ENCODE measurements at regions not wholly inside any gene's neighbourhood (a gene's known extent, or its start where the extent isn't known, plus 50 kb on each side); places are given as distances from the start of the nearest gene placed in this dataset.

- Histone ChIP-seq H3K27ac (ENCODE audit: low read length) (no peak overlapping the region), H3K4me3 (ENCODE audit: low read length) (no peak overlapping the region), H3K36me3 (ENCODE audit: control insufficient read depth, insufficient read depth, low read length) (no peaks in the 10 kb centered on the region), H3K27me3 (ENCODE audit: control insufficient read depth, insufficient read depth, low read length) (no peaks in the 10 kb centered on the region), H3K4me1 (ENCODE audit: control insufficient read depth, insufficient read depth, low read length) (no peaks in the 10 kb centered on the region), H3K9me3 (replicated peaks; ENCODE audit: control insufficient read depth, low read depth, low read length) (no peaks in the 10 kb centered on the region)
- DNase-seq, result no peak
- WGBS (ENCODE audit: insufficient coverage), result no CpG with 5 or more reads among the region's 6 CpGs
Observed at GRCh38 chr7:113000316-113001020, 86.2 kb downstream of the GPR85 start.

- H3K27me3 ChIP-seq (ENCODE audit: control insufficient read depth, insufficient read depth, low read length), result no peaks in the 10 kb centered on the region
- no peaks in the 10 kb centered on the region for H3K9me3 ChIP-seq (replicated peaks; ENCODE audit: control insufficient read depth, low read depth, low read length)
- H3K27ac ChIP-seq (ENCODE audit: low read length), result no peak overlapping the region
- no peaks in the 10 kb centered on the region for H3K36me3 ChIP-seq (ENCODE audit: control insufficient read depth, insufficient read depth, low read length)
- WGBS (ENCODE audit: insufficient coverage), result no CpG with 5 or more reads among the region's 2 CpGs
- no peak overlapping the region for H3K4me3 ChIP-seq (ENCODE audit: low read length)
- no peak for DNase-seq
- no peaks in the 10 kb centered on the region for H3K4me1 ChIP-seq (ENCODE audit: control insufficient read depth, insufficient read depth, low read length)
Observed at GRCh38 chr7:112997831-112998230, 88.8 kb downstream of the GPR85 start.

GRCh38 chr7:112996331-112996871 is 90.2 kb downstream of the GPR85 start:
- peak; percentile 40 for DNase-seq
- H3K27me3 ChIP-seq (ENCODE audit: control insufficient read depth, insufficient read depth, low read length), result no peaks in the 10 kb centered on the region
- H3K27ac ChIP-seq (ENCODE audit: low read length), result no peak overlapping the region
- 100% methylated on average over 1 of the region's 2 CpGs for WGBS (ENCODE audit: insufficient coverage)
- H3K4me1 ChIP-seq (ENCODE audit: control insufficient read depth, insufficient read depth, low read length), result no peaks in the 10 kb centered on the region
- H3K36me3 ChIP-seq (ENCODE audit: control insufficient read depth, insufficient read depth, low read length), result no peaks in the 10 kb centered on the region
- no peak overlapping the region for H3K4me3 ChIP-seq (ENCODE audit: low read length)
- H3K9me3 ChIP-seq (replicated peaks; ENCODE audit: control insufficient read depth, low read depth, low read length), result no peaks in the 10 kb centered on the region

- DNase-seq, result peak; percentile 32
- Histone ChIP-seq H3K9me3 (replicated peaks; ENCODE audit: control insufficient read depth, low read depth, low read length) (no peaks in the 10 kb centered on the region), H3K27me3 (ENCODE audit: control insufficient read depth, insufficient read depth, low read length) (no peaks in the 10 kb centered on the region), H3K4me3 (ENCODE audit: low read length) (peak overlapping the region; percentile 12), H3K27ac (ENCODE audit: low read length) (peak overlapping the region; percentile 72), H3K4me1 (ENCODE audit: control insufficient read depth, insufficient read depth, low read length) (no peaks in the 10 kb centered on the region), H3K36me3 (ENCODE audit: control insufficient read depth, insufficient read depth, low read length) (no peaks in the 10 kb centered on the region)
- 40% methylated on average over 1 of the region's 3 CpGs for WGBS (ENCODE audit: insufficient coverage)
Observed at GRCh38 chr7:112995059-112995824, 91.4 kb downstream of the GPR85 start.

- Histone ChIP-seq H3K4me1 (ENCODE audit: control insufficient read depth, insufficient read depth, low read length) (no peaks in the 10 kb centered on the region), H3K36me3 (ENCODE audit: control insufficient read depth, insufficient read depth, low read length) (no peaks in the 10 kb centered on the region), H3K27me3 (ENCODE audit: control insufficient read depth, insufficient read depth, low read length) (no peaks in the 10 kb centered on the region), H3K4me3 (ENCODE audit: low read length) (no peak overlapping the region), H3K9me3 (replicated peaks; ENCODE audit: control insufficient read depth, low read depth, low read length) (no peaks in the 10 kb centered on the region), H3K27ac (ENCODE audit: low read length) (no peak overlapping the region)
- no peak for DNase-seq
- no CpG with 5 or more reads among the region's 3 CpGs for WGBS (ENCODE audit: insufficient coverage)
Observed at GRCh38 chr7:112994656-112995055, 92.0 kb downstream of the GPR85 start.

GRCh38 chr7:112990624-112991023 is 96.0 kb downstream of the GPR85 start:
- H3K36me3 ChIP-seq (ENCODE audit: control insufficient read depth, insufficient read depth, low read length), result no peaks in the 10 kb centered on the region
- no peak for DNase-seq
- no peak overlapping the region for H3K27ac ChIP-seq (ENCODE audit: low read length)
- WGBS (ENCODE audit: insufficient coverage), result 44% methylated on average over 2 of the region's 2 CpGs
- no peak overlapping the region for H3K4me3 ChIP-seq (ENCODE audit: low read length)
- H3K4me1 ChIP-seq (ENCODE audit: control insufficient read depth, insufficient read depth, low read length), result no peaks in the 10 kb centered on the region
- no peaks in the 10 kb centered on the region for H3K27me3 ChIP-seq (ENCODE audit: control insufficient read depth, insufficient read depth, low read length)
- H3K9me3 ChIP-seq (replicated peaks; ENCODE audit: control insufficient read depth, low read depth, low read length), result no peaks in the 10 kb centered on the region

- no peak overlapping the region for H3K27ac ChIP-seq (ENCODE audit: low read length)
Observed at GRCh38 chr7:112989531-112989930, 97.1 kb downstream of the GPR85 start.

GRCh38 chr7:112987171-112987570 is 99.5 kb downstream of the GPR85 start:
- Histone ChIP-seq H3K27ac (ENCODE audit: low read length) (no peak overlapping the region), H3K9me3 (replicated peaks; ENCODE audit: control insufficient read depth, low read depth, low read length) (no peaks in the 10 kb centered on the region), H3K4me3 (ENCODE audit: low read length) (no peak overlapping the region), H3K27me3 (ENCODE audit: control insufficient read depth, insufficient read depth, low read length) (no peaks in the 10 kb centered on the region), H3K4me1 (ENCODE audit: control insufficient read depth, insufficient read depth, low read length) (no peaks in the 10 kb centered on the region), H3K36me3 (ENCODE audit: control insufficient read depth, insufficient read depth, low read length) (no peaks in the 10 kb centered on the region)
- no peak for DNase-seq
- no CpG with 5 or more reads among the region's 1 CpG for WGBS (ENCODE audit: insufficient coverage)

More at GRCh38 chr7:112989531-112989930, 97.1 kb downstream of the GPR85 start:
- H3K27me3 ChIP-seq (ENCODE audit: control insufficient read depth, insufficient read depth, low read length), result no peaks in the 10 kb centered on the region
- no peaks in the 10 kb centered on the region for H3K4me1 ChIP-seq (ENCODE audit: control insufficient read depth, insufficient read depth, low read length)
- no peaks in the 10 kb centered on the region for H3K9me3 ChIP-seq (replicated peaks; ENCODE audit: control insufficient read depth, low read depth, low read length)
- H3K36me3 ChIP-seq (ENCODE audit: control insufficient read depth, insufficient read depth, low read length), result no peaks in the 10 kb centered on the region
- no peak for DNase-seq
- H3K4me3 ChIP-seq (ENCODE audit: low read length), result no peak overlapping the region

- Histone ChIP-seq H3K27me3 (ENCODE audit: control insufficient read depth, insufficient read depth, low read length) (no peaks in the 10 kb centered on the region), H3K4me3 (ENCODE audit: low read length) (no peak overlapping the region), H3K36me3 (ENCODE audit: control insufficient read depth, insufficient read depth, low read length) (no peaks in the 10 kb centered on the region), H3K9me3 (replicated peaks; ENCODE audit: control insufficient read depth, low read depth, low read length) (no peaks in the 10 kb centered on the region), H3K27ac (ENCODE audit: low read length) (no peak overlapping the region), H3K4me1 (ENCODE audit: control insufficient read depth, insufficient read depth, low read length) (no peaks in the 10 kb centered on the region)
- no peak for DNase-seq
- WGBS (ENCODE audit: insufficient coverage), result 68% methylated on average over 2 of the region's 3 CpGs
Observed at GRCh38 chr7:112986256-112987031, 100.2 kb downstream of the GPR85 start.
